OCI-LY7 (cell line): ENCODE measurements at regions not wholly inside any gene's neighbourhood (a gene's known extent, or its start where the extent isn't known, plus 50 kb on each side); places are given as distances from the start of the nearest gene placed in this dataset.

Experiments used
- BruUV-seq: library from RNA; stranded (reverse); fragments of 400-500 nt; replicated peaks from 2 replicates; lab custom pipeline; 2021; lab: Mats Ljungman, UMichigan
- CTCF ChIA-PET: fragments of 300-600 bp; sonication (Branson Sonifier 250); formaldehyde crosslinking; loops from one replicate; lab custom pipeline; 2022; ENCODE audit warnings: antibody characterized with exemption; ENCODE audit not compliant: unreplicated experiment; lab: Charles Lee
- POLR2A ChIA-PET: fragments of 300-600 bp; sonication (Branson Sonifier 250); formaldehyde crosslinking; loops from one replicate; lab custom pipeline; 2022; ENCODE audit warnings: antibody characterized with exemption; lab: Charles Lee
- DNase-seq: peaks from one replicate; pipeline ENCODE4 v3.0.0-alpha.2; 2015; ENCODE audit warnings: low spot score
- H2AFZ ChIP-seq: fragments of 200-600 bp; sonication (generic), shearing (Covaris generic); 2 replicates; pipeline ENCODE4 v1.6.1; 2014; ENCODE audit warnings: mild to moderate bottlenecking, antibody characterized with exemption, low read length, moderate library complexity
- H3K27ac ChIP-seq: fragments of 200-600 bp; sonication (generic); 2 replicates; pipeline ENCODE4 v1.5.1; 2014; ENCODE audit warnings: mixed run types, low read depth, mild to moderate bottlenecking, moderate library complexity, low read length, inconsistent platforms; ENCODE audit not compliant: poor library complexity, severe bottlenecking
- H3K36me3 ChIP-seq: fragments of 200-600 bp; sonication (generic); 2 replicates; pipeline ENCODE4 v1.6.1; 2014; ENCODE audit warnings: mild to moderate bottlenecking, antibody characterized with exemption, low read length, moderate library complexity, mixed read lengths; ENCODE audit not compliant: insufficient read depth
- H3K4me1 ChIP-seq: fragments of 200-600 bp; sonication (generic); 2 replicates; pipeline ENCODE4 v1.5.1; 2014; ENCODE audit warnings: mild to moderate bottlenecking, low read length; ENCODE audit not compliant: insufficient read depth, poor library complexity, severe bottlenecking
- H3K4me2 ChIP-seq: fragments of 200-600 bp; sonication (generic); 2 replicates; pipeline ENCODE4 v1.6.1; 2014; ENCODE audit warnings: mild to moderate bottlenecking, low read length
- H3K4me3 ChIP-seq: fragments of 200-600 bp; sonication (generic); 2 replicates; pipeline ENCODE4 v1.5.1; 2014; ENCODE audit warnings: mild to moderate bottlenecking, low read depth, low read length; ENCODE audit not compliant: poor library complexity, severe bottlenecking
- H3K79me2 ChIP-seq: fragments of 200-600 bp; sonication (generic); 2 replicates; pipeline ENCODE4 v1.6.1; 2016; ENCODE audit warnings: low read depth, mild to moderate bottlenecking, low read length, moderate library complexity, mixed read lengths; ENCODE audit not compliant: insufficient read depth
- H3K9me2 ChIP-seq: fragments of 200-600 bp; sonication (generic); 2 replicates; pipeline ENCODE4 v1.6.1; 2016; ENCODE audit warnings: mild to moderate bottlenecking, low read length, mixed read lengths; ENCODE audit not compliant: insufficient read depth
- H3K9me3 ChIP-seq: fragments of 200-600 bp; sonication (generic); 2 replicates; pipeline ENCODE4 v1.6.1; 2014; ENCODE audit warnings: mild to moderate bottlenecking, mixed run types, low read length, mixed read lengths
- H4K20me1 ChIP-seq: fragments of 200-600 bp; sonication (generic); 2 replicates; pipeline ENCODE4 v1.6.1; 2014; ENCODE audit warnings: mild to moderate bottlenecking, antibody characterized with exemption, low read length, moderate library complexity, mixed read lengths; ENCODE audit not compliant: insufficient read depth
- CTCF ChIP-seq: fragments of 200-600 bp; sonication (generic); conservative IDR thresholded peaks from 2 replicates; pipeline ENCODE4 v1.5.1; 2014; ENCODE audit warnings: mild to moderate bottlenecking, antibody characterized with exemption, low read length, moderate library complexity, mixed read lengths
- EZH2phosphoT487 ChIP-seq: fragments of 200-600 bp; sonication (generic); IDR thresholded peaks from 2 replicates; pipeline ENCODE4 v1.6.1; 2018; ENCODE audit warnings: low read depth, borderline replicate concordance, mild to moderate bottlenecking, mixed run types, antibody characterized with exemption, low read length, moderate library complexity, mixed read lengths
- intact Hi-C: fragments of 100-400 bp; cut with micrococcal nuclease; formaldehyde crosslinking; loops from one replicate; pipeline ENCODE4 v1.10.0; 2022; ENCODE audit not compliant: unreplicated experiment

GRCh38 chr1:166514067-166514466 is 325.2 kb upstream of the POGK start:
- Histone ChIP-seq H3K36me3 (no peaks in the 10 kb centered on the region), H3K4me1 (no peaks in the 10 kb centered on the region), H3K9me2 (no peaks in the 10 kb centered on the region), H3K4me3 (no peak overlapping the region), H3K79me2 (no peaks in the 10 kb centered on the region), H2AFZ (no peak overlapping the region), H3K4me2 (no peak overlapping the region), H4K20me1 (no peaks in the 10 kb centered on the region), H3K27ac (no peak overlapping the region), H3K9me3 (no peaks in the 10 kb centered on the region)
- no peak for DNase-seq
- TF ChIP-seq CTCF (no peak), EZH2phosphoT487 (no peak)
- CTCF ChIA-PET = no interaction called here
- BruUV-seq = no TSS peak
- POLR2A ChIA-PET = no interaction called here
- intact Hi-C loops = no loop called here

GRCh38 chr1:166527752-166528151 is 311.5 kb upstream of the POGK start:
- intact Hi-C loops = no loop called here

More at GRCh38 chr1:166527752-166528151, 311.5 kb upstream of the POGK start:
- CTCF ChIA-PET = no interaction called here
- Histone ChIP-seq H3K9me2 (no peaks in the 10 kb centered on the region), H3K79me2 (no peaks in the 10 kb centered on the region), H3K4me1 (no peaks in the 10 kb centered on the region), H3K4me2 (no peak overlapping the region), H3K9me3 (peaks cover 8% of the 10 kb centered on the region; the same call in 1 of the 2 replicates), H3K27ac (no peak overlapping the region), H3K4me3 (no peak overlapping the region), H3K36me3 (no peaks in the 10 kb centered on the region), H2AFZ (no peak overlapping the region), H4K20me1 (no peaks in the 10 kb centered on the region)
- POLR2A ChIA-PET = interaction anchor here (0.6 kb wide), 1 partner anchor 93 kb away, joined by 5 read pairs; no protein-coding TSS in a partner anchor
- DNase-seq = no peak
- TF ChIP-seq CTCF (no peak), EZH2phosphoT487 (no peak)
- BruUV-seq = no TSS peak
